PFSK-1 (cell line): ENCODE measurements at regions not wholly inside any gene's neighbourhood (a gene's known extent, or its start where the extent isn't known, plus 50 kb on each side); places are given as distances from the start of the nearest gene placed in this dataset.

Experiments used
- FOXP2 ChIP-seq: optimal IDR thresholded peaks from 2 replicates; pipeline ENCODE3; 2011; ENCODE audit warnings: borderline replicate concordance, control low read depth, inconsistent platforms; ENCODE audit not compliant: insufficient read depth; ENCODE audit errors: extremely low read length, extremely low read depth
- POLR2AphosphoS5 ChIP-seq: IDR thresholded peaks from 2 replicates; pipeline ENCODE4 v1.6.1; 2012; ENCODE audit warnings: low read depth, mild to moderate bottlenecking, control low read depth, low read length, moderate library complexity
- REST ChIP-seq, 2 experiments: IDR thresholded peaks; 2 replicates each; pipeline versions ENCODE4 v1.6.1 to v1.8.0; 2011 to 2012; ENCODE audit warnings: low read depth in 2 of 2, low read length in 2 of 2, control low read depth in 1 of 2, inconsistent platforms in 1 of 2, mild to moderate bottlenecking in 1 of 2, moderate library complexity in 1 of 2; ENCODE audit not compliant: insufficient read depth in 1 of 2
- SIN3A ChIP-seq: IDR thresholded peaks from 2 replicates; pipeline ENCODE4 v1.6.1; 2012; ENCODE audit warnings: mild to moderate bottlenecking, low read length, moderate library complexity, borderline replicate concordance; ENCODE audit not compliant: insufficient read depth
- TAF1 ChIP-seq: IDR thresholded peaks from 2 replicates; pipeline ENCODE4 v1.6.1; 2012; ENCODE audit warnings: low read length, control low read depth, borderline replicate concordance; ENCODE audit not compliant: insufficient read depth

DNA sequence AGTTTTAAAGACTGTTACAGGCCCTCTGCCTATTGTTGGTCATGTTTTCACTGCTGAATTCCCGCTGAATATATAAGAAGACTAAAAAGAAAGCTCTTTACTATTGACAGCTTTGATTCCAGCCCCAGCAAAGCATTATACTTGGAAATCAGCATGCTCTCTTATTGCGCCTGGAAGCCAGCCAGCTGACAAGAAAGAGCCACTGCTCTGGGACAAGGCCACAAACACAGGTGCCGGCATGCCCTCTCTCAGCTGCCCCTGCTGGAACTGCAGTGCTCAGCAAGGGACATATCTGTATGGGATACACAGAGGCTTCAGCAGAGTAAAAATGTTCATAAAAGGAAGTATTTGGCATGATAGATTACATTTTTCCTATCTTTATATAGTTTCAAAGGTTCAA, 523.9 kb downstream of the ADRA2A start:
- TF ChIP-seq POLR2AphosphoS5 = no peak
- no peak for TF ChIP-seq REST (IDR thresholded peaks at IDR 0.05; ENCODE audit: insufficient read depth in 1 of 2, low read depth in 2 of 2, low read length in 2 of 2)
- TF ChIP-seq FOXP2 = no peak
- TF ChIP-seq TAF1 = no peak
- TF ChIP-seq SIN3A = no peak

- TF ChIP-seq FOXP2 (no peak), TAF1 (no peak), REST (IDR thresholded peaks at IDR 0.05; ENCODE audit: insufficient read depth in 1 of 2, low read depth in 2 of 2, low read length in 2 of 2) (no peak), POLR2AphosphoS5 (no peak), SIN3A (no peak)
Observed at GRCh38 chr10:111612273-111612672, 535.4 kb downstream of the ADRA2A start.

GRCh38 chr10:111634191-111634590, 549.4 kb downstream of the GPAM start:
- TF ChIP-seq FOXP2 (no peak), TAF1 (no peak), REST (IDR thresholded peaks at IDR 0.05; ENCODE audit: insufficient read depth in 1 of 2, low read depth in 2 of 2, low read length in 2 of 2) (no peak), SIN3A (no peak), POLR2AphosphoS5 (no peak)

GRCh38 chr10:111646021-111646420, 537.5 kb downstream of the GPAM start:
- TF ChIP-seq FOXP2 = no peak
- TF ChIP-seq TAF1 = no peak
- TF ChIP-seq REST (IDR thresholded peaks at IDR 0.05; ENCODE audit: insufficient read depth in 1 of 2, low read depth in 2 of 2, low read length in 2 of 2) = no peak
- no peak for TF ChIP-seq POLR2AphosphoS5
- TF ChIP-seq SIN3A = no peak

DNA sequence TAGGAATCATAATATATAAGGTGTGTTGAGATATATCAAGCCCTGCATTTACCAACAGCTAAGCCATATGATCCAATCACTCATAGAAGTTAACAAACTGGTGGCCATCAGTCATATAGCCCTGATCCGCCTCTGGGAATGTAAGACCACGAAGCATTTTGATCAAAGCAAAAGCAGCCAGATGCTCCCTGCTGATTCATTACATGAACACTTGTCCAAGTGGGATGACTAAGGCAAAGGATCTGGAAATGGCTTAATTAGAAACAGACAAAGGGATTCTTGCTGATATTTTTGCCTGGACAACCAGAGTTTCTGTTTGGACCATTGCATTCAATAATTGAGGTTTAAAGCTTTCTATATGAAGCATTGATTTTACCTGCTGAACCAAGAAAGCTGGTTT, 535.5 kb downstream of the GPAM start:
- TF ChIP-seq TAF1 (no peak), REST (IDR thresholded peaks at IDR 0.05; ENCODE audit: insufficient read depth in 1 of 2, low read depth in 2 of 2, low read length in 2 of 2) (no peak), POLR2AphosphoS5 (no peak), SIN3A (no peak), FOXP2 (no peak)
